GM12872 (cell line): ENCODE measurements at regions not wholly inside any gene's neighbourhood (a gene's known extent, or its start where the extent isn't known, plus 50 kb on each side); places are given as distances from the start of the nearest gene placed in this dataset.

Source experiments
- TF ChIP-seq, protein P1 (sequence below): IDR thresholded peaks from 3 replicates; pipeline ENCODE4 v1.5.1; 2011; ENCODE audit warnings: low read depth, mild to moderate bottlenecking, low read length, moderate library complexity; ENCODE audit not compliant: insufficient read depth

GRCh38 chr7:145289384-145289783 is 453.5 kb upstream of the TPK1 start:
- TF ChIP-seq, protein P1, sequence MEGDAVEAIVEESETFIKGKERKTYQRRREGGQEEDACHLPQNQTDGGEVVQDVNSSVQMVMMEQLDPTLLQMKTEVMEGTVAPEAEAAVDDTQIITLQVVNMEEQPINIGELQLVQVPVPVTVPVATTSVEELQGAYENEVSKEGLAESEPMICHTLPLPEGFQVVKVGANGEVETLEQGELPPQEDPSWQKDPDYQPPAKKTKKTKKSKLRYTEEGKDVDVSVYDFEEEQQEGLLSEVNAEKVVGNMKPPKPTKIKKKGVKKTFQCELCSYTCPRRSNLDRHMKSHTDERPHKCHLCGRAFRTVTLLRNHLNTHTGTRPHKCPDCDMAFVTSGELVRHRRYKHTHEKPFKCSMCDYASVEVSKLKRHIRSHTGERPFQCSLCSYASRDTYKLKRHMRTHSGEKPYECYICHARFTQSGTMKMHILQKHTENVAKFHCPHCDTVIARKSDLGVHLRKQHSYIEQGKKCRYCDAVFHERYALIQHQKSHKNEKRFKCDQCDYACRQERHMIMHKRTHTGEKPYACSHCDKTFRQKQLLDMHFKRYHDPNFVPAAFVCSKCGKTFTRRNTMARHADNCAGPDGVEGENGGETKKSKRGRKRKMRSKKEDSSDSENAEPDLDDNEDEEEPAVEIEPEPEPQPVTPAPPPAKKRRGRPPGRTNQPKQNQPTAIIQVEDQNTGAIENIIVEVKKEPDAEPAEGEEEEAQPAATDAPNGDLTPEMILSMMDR: no peak

- TF ChIP-seq, protein P1: no peak
Measured at GRCh38 chr7:145276118-145276517, 440.3 kb upstream of the TPK1 start.

GRCh38 chr7:145269418-145270161 is 433.7 kb upstream of the TPK1 start:
- TF ChIP-seq, protein P1: no peak

DNA sequence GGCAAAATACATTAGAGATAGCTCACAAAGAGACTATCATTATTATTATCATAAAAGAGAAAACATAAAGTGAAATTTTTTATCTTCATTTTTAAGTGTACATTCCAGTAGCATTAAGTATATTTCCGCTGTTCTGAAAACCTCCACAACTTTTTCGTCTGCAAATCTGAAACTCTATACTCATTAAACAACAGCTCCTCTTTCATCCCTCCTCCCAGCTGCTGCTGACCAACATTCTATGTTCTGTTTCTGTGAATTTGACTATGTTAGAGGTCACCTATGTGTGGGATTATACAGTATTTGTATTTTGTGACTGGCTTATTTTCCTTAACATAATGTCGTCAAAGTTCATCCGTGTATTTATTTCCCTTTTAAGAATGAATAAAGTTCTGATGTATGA is 429.3 kb upstream of the TPK1 start:
- TF ChIP-seq, protein P1: no peak

GRCh38 chr7:145263886-145264285 is 428.0 kb upstream of the TPK1 start:
- TF ChIP-seq, protein P1: no peak

DNA sequence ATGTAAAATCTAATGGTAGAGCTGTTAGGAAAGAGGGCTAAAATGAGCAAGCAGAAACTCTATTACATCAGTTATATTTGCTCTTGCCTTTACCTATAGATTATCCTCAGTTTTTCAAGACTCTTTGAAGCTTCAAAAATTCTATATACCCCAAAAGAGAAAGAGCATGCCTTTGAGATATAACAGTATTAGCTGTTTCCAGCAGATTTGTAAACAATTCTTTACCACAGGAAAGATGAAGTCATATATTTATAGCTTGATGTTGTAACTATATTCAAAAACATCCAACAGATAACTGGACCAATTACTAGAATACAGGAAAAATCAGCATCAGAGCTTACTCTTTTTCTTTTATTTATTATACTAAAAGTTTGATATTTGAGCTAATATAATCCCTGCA is 416.2 kb upstream of the TPK1 start:
- TF ChIP-seq, protein P1: no peak

- TF ChIP-seq, protein P1: no peak
Measured at GRCh38 chr7:145224775-145225174, 388.9 kb upstream of the TPK1 start.
